ENCODE measurements at regions not wholly inside any gene's neighbourhood (a gene's known extent, or its start where the extent isn't known, plus 50 kb on each side); places are given as distances from the start of the nearest gene placed in this dataset.
A peak's percentile ranks its signal among the peaks of the same experiment; 100 is the strongest.

- Histone ChIP-seq H3K4me1 (ENCODE audit: control insufficient read depth in 2 of 3, insufficient read depth in 2 of 3, low read depth in 1 of 3, low read length in 3 of 3) (no peaks in the 10 kb centered on the region), H3K36me3 (ENCODE audit: control insufficient read depth in 2 of 3, insufficient read depth in 3 of 3, low read length in 3 of 3) (no peaks in the 10 kb centered on the region), H3K9me3 (ENCODE audit: control insufficient read depth in 2 of 3, insufficient read depth in 1 of 3, low read length in 3 of 3) (no peaks in the 10 kb centered on the region), H3K27ac (ENCODE audit: low read depth in 2 of 2, low read length in 2 of 2) (no peak overlapping the region), H3K4me3 (ENCODE audit: low read length in 3 of 3) (no peak overlapping the region), H3K9ac (ENCODE audit: low read length in 3 of 3) (no peak overlapping the region), H3K27me3 (ENCODE audit: control insufficient read depth, insufficient read depth, low read length) (no peaks in the 10 kb centered on the region)
- DNase-seq = peak in 3 of 5 donors; percentile 54 to 69 (median 56)
- no peak for TF ChIP-seq CTCF (IDR thresholded peaks at IDR 0.05; ENCODE audit: borderline replicate concordance, extremely low read depth, insufficient read depth)
- intact Hi-C loops (cut with DNase I) = no loop called here
- FAIRE-seq = no peak
These were observed 105.3 kb downstream of the TSN start for GRCh38 chr2:121860758-121861227.

- no peaks in the 10 kb centered on the region for H3K4me1 ChIP-seq (ENCODE audit: control insufficient read depth in 2 of 3, insufficient read depth in 2 of 3, low read depth in 1 of 3, low read length in 3 of 3)
These were observed 106.8 kb downstream of the TSN start for GRCh38 chr2:121862286-121862685.

GRCh38 chr2:121865914-121866313 is 110.5 kb downstream of the TSN start:
- no peaks in the 10 kb centered on the region for H3K27me3 ChIP-seq (ENCODE audit: control insufficient read depth, insufficient read depth, low read length)
- H3K9ac ChIP-seq (ENCODE audit: low read length in 3 of 3) = no peak overlapping the region
- no peaks in the 10 kb centered on the region for H3K4me1 ChIP-seq (ENCODE audit: control insufficient read depth in 2 of 3, insufficient read depth in 2 of 3, low read depth in 1 of 3, low read length in 3 of 3)
- no peaks in the 10 kb centered on the region for H3K9me3 ChIP-seq (ENCODE audit: control insufficient read depth in 2 of 3, insufficient read depth in 1 of 3, low read length in 3 of 3)
- no peak for TF ChIP-seq CTCF (IDR thresholded peaks at IDR 0.05; ENCODE audit: borderline replicate concordance, extremely low read depth, insufficient read depth)
- intact Hi-C loops (cut with DNase I) = no loop called here
- FAIRE-seq (no peak), DNase-seq (peak in 1 of 5 donors; percentile 29)
- no peak overlapping the region for H3K27ac ChIP-seq (ENCODE audit: low read depth in 2 of 2, low read length in 2 of 2)
- H3K4me3 ChIP-seq (ENCODE audit: low read length in 3 of 3) = no peak overlapping the region
- no peaks in the 10 kb centered on the region for H3K36me3 ChIP-seq (ENCODE audit: control insufficient read depth in 2 of 3, insufficient read depth in 3 of 3, low read length in 3 of 3)

More at GRCh38 chr2:121862286-121862685, 106.8 kb downstream of the TSN start:
- Histone ChIP-seq H3K27me3 (ENCODE audit: control insufficient read depth, insufficient read depth, low read length) (no peaks in the 10 kb centered on the region), H3K9me3 (ENCODE audit: control insufficient read depth in 2 of 3, insufficient read depth in 1 of 3, low read length in 3 of 3) (no peaks in the 10 kb centered on the region), H3K36me3 (ENCODE audit: control insufficient read depth in 2 of 3, insufficient read depth in 3 of 3, low read length in 3 of 3) (no peaks in the 10 kb centered on the region), H3K9ac (ENCODE audit: low read length in 3 of 3) (no peak overlapping the region), H3K27ac (ENCODE audit: low read depth in 2 of 2, low read length in 2 of 2) (no peak overlapping the region), H3K4me3 (ENCODE audit: low read length in 3 of 3) (no peak overlapping the region)
- DNase-seq = no peak
- intact Hi-C loops (cut with DNase I) = no loop called here
- no peak for TF ChIP-seq CTCF (IDR thresholded peaks at IDR 0.05; ENCODE audit: borderline replicate concordance, extremely low read depth, insufficient read depth)
- no peak for FAIRE-seq

- no peak for DNase-seq
- Histone ChIP-seq H3K27me3 (ENCODE audit: control insufficient read depth, insufficient read depth, low read length) (no peaks in the 10 kb centered on the region), H3K9ac (ENCODE audit: low read length in 3 of 3) (no peak overlapping the region), H3K9me3 (ENCODE audit: control insufficient read depth in 2 of 3, insufficient read depth in 1 of 3, low read length in 3 of 3) (no peaks in the 10 kb centered on the region), H3K36me3 (ENCODE audit: control insufficient read depth in 2 of 3, insufficient read depth in 3 of 3, low read length in 3 of 3) (no peaks in the 10 kb centered on the region), H3K4me3 (ENCODE audit: low read length in 3 of 3) (no peak overlapping the region), H3K4me1 (ENCODE audit: control insufficient read depth in 2 of 3, insufficient read depth in 2 of 3, low read depth in 1 of 3, low read length in 3 of 3) (no peaks in the 10 kb centered on the region), H3K27ac (ENCODE audit: low read depth in 2 of 2, low read length in 2 of 2) (no peak overlapping the region)
- no peak for FAIRE-seq
- no peak for TF ChIP-seq CTCF (IDR thresholded peaks at IDR 0.05; ENCODE audit: borderline replicate concordance, extremely low read depth, insufficient read depth)
- intact Hi-C loops (cut with DNase I) = no loop called here
These were observed 111.3 kb downstream of the TSN start for GRCh38 chr2:121866789-121867188.
